Ecto neural progenitor cell (in vitro differentiated cells): ENCODE measurements at regions not wholly inside any gene's neighbourhood (a gene's known extent, or its start where the extent isn't known, plus 50 kb on each side); places are given as distances from the start of the nearest gene placed in this dataset.

Source experiments
- DNase-seq: peaks from one replicate; pipeline ENCODE4 v3.0.0-alpha.2; 2018; ENCODE audit warnings: low spot score

DNA sequence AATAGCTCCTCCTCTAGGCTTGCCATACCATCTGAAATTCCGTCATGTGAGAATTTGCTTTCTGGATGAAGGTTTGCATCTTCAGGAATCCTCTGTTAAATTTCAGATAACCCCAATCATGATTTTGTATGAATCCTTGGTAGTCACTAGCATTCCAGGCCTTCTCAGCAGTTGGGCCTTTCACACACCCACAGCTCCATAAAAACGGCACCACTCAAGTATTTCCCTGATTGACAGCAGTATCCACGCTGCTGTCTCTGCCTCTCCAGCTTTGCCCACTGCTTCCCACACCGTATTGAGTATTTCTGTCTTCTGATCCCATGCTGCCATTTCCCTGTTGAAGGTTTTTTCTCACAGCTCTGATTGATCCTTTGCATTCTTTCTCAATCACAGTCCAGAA is 208.7 kb upstream of the NCAM1 start:
- DNase-seq = no peak

DNA sequence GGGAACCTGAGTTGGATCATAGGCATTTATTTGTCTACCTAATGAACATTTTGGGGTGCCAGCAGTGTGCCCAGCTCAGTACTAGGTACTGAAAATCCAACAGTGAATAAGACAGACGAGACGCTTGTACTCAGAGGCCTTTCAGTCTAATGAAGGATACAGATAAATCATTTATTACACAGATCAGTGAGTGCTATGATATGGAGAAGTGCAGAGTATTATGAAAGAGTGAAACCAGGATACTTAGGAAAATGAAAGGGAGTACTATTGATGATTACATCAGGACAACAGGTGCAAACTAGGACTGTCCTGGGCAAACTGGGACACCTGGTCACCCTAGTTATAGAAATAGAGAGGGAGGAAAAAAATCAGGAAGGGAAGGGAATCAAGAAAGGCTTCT is 207.5 kb upstream of the NCAM1 start:
- no peak for DNase-seq

GRCh38 chr11:112759418-112759817 is 201.8 kb upstream of the NCAM1 start:
- no peak for DNase-seq

GRCh38 chr11:112760396-112761059 is 200.7 kb upstream of the NCAM1 start:
- no peak for DNase-seq

- no peak for DNase-seq
Observed at GRCh38 chr11:112761911-112762706, 199.1 kb upstream of the NCAM1 start.

- no peak for DNase-seq
Observed at GRCh38 chr11:112762707-112763090, 198.5 kb upstream of the NCAM1 start.

GRCh38 chr11:112765337-112765736 is 195.9 kb upstream of the NCAM1 start:
- no peak for DNase-seq

DNA sequence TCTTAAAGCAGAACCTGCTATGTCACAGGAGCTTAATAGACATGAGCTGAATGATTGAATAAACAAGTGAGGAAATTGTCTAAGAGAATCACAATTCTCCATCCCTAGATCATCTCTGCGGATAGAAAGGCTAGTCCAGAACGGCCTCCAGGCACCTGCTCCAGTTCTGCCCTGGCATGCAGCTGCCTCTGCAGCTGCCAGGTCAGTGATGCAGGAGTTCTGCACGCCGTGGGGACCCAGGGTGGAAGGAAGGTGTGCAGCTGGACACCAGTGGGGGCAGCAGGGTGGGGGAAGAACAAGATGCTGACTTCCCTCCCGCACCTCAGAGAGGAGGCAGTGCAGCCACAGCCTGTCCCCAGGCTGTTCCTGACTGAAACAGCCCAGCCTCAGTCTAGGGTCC is 192.1 kb upstream of the NCAM1 start:
- no peak for DNase-seq

DNA sequence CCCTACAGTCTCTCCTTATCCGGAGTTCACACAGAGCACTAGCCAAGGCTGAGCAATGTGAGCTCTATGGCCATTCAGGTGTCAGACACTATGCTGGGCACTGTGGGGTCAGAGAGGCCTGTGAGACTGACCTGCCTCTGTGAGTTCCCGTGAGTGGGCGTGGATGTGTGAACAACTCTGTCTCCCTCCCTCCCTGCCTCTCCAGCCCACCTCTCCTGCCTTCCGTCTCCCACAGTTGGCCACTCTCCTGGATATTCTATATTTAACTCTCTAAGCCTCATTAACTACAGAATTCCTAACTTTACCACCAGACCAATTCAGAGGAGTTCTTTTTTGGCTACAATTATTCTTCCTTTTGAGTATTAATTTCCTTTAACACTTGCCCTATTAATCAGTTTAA is 191.6 kb upstream of the NCAM1 start:
- no peak for DNase-seq

GRCh38 chr11:112770033-112770432 is 191.2 kb upstream of the NCAM1 start:
- no peak for DNase-seq

GRCh38 chr11:112770487-112770886 is 190.7 kb upstream of the NCAM1 start:
- DNase-seq = no peak

- no peak for DNase-seq
Observed at GRCh38 chr11:112771851-112772250, 189.4 kb upstream of the NCAM1 start.

DNA sequence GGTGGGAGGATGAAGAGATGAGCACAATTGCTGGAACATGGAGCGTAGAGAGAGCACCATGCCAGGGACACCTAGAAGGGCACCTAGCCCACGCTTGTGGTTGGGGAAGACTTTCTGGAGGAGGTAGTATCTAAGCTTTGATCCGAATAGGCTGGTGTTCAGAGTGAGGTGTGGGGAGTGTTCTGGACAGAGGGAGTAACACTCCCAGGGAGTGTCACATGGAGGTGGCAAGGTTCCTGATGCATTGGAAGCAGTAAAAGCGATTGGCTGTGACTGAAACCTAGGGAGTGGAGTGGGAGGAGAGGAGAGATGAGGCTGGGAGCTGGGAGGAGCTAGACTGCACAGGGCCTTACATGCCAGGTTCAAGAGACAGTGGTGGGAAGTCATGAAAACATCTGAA is 188.0 kb upstream of the NCAM1 start:
- DNase-seq = no peak

- DNase-seq = no peak
Observed at GRCh38 chr11:112776834-112777233, 184.4 kb upstream of the NCAM1 start.

DNA sequence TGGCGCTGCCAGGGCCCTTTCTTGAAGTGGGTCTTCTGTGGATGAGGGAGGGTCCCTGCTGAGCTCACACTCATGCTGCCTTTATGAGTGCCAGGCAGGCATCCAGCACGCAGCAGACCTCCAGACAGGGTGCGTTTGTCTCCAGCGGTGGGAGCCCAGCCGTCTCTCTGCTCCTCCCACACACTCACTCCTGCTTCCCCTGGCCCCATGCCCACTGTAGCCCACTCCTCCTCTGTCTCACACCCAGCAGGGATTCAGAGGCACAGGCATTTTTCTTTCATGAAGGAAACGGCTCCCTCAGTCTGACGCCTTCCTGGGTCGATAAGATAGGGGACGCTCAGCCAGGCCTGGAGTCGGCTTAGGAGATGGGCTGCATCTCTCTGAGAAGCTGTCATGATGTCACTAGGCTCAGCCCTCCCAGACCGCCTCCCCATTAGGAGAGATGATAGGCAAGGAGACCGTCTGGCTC is 183.9 kb upstream of the NCAM1 start:
- no peak for DNase-seq

DNA sequence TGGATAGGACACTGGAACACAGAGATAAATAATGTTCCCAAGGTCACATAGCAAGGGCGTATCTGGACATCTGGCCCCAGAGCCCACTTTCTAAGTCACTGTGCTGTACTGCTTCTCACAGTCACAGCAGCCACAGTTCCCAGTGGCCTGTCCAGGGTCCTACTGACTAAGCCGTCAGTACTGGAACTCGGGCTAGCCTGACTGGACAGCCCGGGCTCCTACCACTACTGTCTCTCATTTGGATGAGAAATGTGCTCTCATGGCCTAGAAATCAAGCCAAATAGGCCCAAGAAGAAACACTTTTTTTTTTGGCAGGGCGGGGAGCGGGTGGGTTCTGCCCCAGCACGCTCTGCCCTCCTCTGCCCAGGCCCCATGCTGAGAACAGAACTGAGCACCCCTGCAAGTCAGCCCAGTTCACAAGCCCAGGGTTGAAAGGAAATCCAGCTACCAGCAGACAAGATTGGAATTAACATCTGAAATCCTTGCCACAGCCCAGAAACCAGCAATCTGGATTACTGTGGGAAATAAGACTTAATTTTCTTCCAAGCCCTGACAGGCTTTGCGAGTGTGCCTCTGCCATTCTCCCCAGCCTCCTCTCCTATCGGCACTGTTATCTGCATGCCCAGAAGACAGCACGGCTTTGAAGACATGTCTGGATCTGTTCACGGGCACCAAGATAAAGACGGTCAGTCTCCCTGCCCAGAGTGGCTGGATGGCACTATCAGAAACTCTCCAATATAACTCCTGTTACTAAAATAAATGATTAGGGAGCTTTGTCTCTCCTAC is 182.9 kb upstream of the NCAM1 start:
- DNase-seq = no peak

DNA sequence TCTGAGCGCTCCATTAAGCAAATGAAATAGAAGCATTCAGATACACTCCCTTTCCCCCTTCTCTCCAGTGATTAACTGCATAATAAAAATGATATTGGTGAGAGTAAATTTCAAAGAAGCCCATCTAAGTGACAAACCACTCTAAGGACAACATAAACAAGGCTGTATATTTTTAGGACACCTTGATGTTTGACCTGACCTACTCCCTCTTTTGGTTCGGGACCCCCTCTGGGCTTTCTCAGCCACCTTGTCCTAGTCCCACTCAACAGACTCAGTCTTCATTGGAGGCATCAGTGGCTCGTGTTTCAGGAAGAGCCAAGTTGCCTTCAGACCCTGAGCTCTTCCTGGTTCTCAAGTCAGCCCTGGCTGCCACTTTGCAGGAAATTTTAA is 182.3 kb upstream of the NCAM1 start:
- DNase-seq = no peak

GRCh38 chr11:112780351-112781087 is 180.7 kb upstream of the NCAM1 start:
- no peak for DNase-seq

- DNase-seq = no peak
Observed at GRCh38 chr11:112783945-112784322, 177.3 kb upstream of the NCAM1 start.

DNA sequence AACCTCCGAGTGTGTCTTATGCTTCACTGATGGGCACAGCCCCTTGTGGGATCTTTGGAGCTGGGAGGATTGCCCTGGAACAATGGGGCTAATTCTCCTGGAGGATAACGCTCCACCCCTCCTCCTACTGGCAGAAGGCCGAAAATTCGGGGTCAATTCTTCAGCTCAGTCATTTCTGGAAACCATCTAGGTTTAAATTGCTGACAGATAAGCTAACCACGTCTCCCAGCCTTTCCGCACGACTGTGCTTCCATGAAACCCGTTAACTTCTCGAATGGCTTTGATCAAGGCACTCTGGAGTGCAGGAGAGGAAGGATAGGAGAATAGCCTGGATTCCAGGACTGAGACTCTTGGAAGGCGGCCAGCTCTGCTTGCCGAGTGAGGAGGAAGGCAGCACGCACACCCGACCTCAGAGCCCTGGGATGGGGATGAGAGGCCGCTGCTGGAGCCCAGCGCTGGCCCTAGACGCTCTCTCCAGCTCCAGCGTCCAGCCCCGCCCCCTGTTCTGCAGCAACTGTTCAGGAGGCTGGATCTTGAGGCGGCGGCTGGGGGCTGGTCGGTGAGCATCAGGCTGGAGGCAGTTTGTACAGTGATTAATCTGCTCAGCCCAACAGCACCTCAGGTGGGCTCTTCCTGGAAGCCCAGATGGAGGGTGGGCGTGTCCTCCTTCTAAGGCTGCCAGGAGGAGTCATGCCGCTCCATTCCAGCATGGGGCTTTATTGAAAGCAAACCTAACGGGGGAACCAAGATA is 176.7 kb upstream of the NCAM1 start:
- DNase-seq = no peak

DNA sequence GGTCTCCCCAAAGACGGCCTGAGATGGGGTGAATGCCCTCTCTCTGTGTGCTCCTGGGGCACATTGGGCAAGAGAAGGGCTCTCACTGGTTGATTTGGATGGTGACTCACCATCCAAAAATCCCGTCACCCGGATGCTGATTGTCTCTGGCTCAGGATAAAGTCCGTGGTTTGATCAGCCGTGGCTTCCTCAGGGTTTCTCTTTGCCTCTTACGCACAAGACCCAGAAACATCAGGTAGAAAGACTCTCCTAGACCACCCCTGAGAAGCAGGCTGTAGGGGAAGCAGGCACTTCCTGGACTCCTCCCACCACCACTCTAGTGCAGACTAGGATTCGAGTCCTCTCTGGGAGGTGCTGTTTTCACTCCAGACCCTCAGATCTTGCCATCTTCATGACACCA is 176.1 kb upstream of the NCAM1 start:
- DNase-seq = no peak

- DNase-seq = no peak
Observed at GRCh38 chr11:112785719-112786118, 175.5 kb upstream of the NCAM1 start.
